Hepatocyte (in vitro differentiated cells): ENCODE measurements at regions not wholly inside any gene's neighbourhood (a gene's known extent, or its start where the extent isn't known, plus 50 kb on each side); places are given as distances from the start of the nearest gene placed in this dataset.

Experiments used
- DNase-seq: peaks from one replicate; pipeline ENCODE4 v3.0.0-alpha.2; 2016; ENCODE audit warnings: low spot score
- H2AFZ ChIP-seq: fragments of 200-600 bp; sonication (generic); 2 replicates; pipeline ENCODE4 v1.6.0; 2016; ENCODE audit warnings: antibody characterized with exemption, mild to moderate bottlenecking
- H3K27ac ChIP-seq: fragments of 200-600 bp; sonication (generic); 2 replicates; pipeline ENCODE4 v1.5.1; 2016; ENCODE audit warnings: mild to moderate bottlenecking
- H3K27me3 ChIP-seq: fragments of 200-600 bp; sonication (generic); 2 replicates; pipeline ENCODE4 v1.6.1; 2016
- H3K36me3 ChIP-seq: fragments of 200-600 bp; sonication (generic); replicated peaks from 2 replicates; pipeline ENCODE4 v1.5.1; 2016; ENCODE audit warnings: low read depth; ENCODE audit not compliant: insufficient read depth
- H3K4me1 ChIP-seq: fragments of 200-600 bp; sonication (generic); 2 replicates; pipeline ENCODE4 v1.5.1; 2016; ENCODE audit warnings: mild to moderate bottlenecking, moderate library complexity; ENCODE audit not compliant: insufficient read depth
- H3K4me2 ChIP-seq: fragments of 200-600 bp; sonication (generic); 2 replicates; pipeline ENCODE4 v1.6.0; 2016
- H3K4me3 ChIP-seq: fragments of 200-600 bp; sonication (generic); 2 replicates; pipeline ENCODE4 v1.5.1; 2016; ENCODE audit warnings: mild to moderate bottlenecking
- H3K79me2 ChIP-seq: fragments of 200-600 bp; sonication (generic); 2 replicates; pipeline ENCODE4 v1.6.0; 2017; ENCODE audit warnings: mild to moderate bottlenecking
- H3K9me2 ChIP-seq: fragments of 200-600 bp; sonication (generic); replicated peaks from 2 replicates; pipeline ENCODE4 v1.6.0; 2017; ENCODE audit warnings: mild to moderate bottlenecking; ENCODE audit not compliant: insufficient read depth
- H3K9me3 ChIP-seq: fragments of 200-600 bp; sonication (generic); 2 replicates; pipeline ENCODE4 v1.5.1; 2016; ENCODE audit warnings: low read depth, mild to moderate bottlenecking
- H4K20me1 ChIP-seq: fragments of 200-600 bp; sonication (generic); 2 replicates; pipeline ENCODE4 v1.6.0; 2016; ENCODE audit warnings: mild to moderate bottlenecking; ENCODE audit not compliant: insufficient read depth, poor library complexity, severe bottlenecking
- EZH2 ChIP-seq: fragments of 200-600 bp; sonication (generic); IDR thresholded peaks from 2 replicates; pipeline ENCODE4 v1.6.1; 2016; ENCODE audit warnings: antibody characterized with exemption, mild to moderate bottlenecking, borderline replicate concordance
- EZH2phosphoT487 ChIP-seq: fragments of 200-600 bp; sonication (generic); IDR thresholded peaks from one replicate; pipeline ENCODE4 v1.6.1; 2018; ENCODE audit warnings: antibody characterized with exemption, mild to moderate bottlenecking, low read depth, moderate library complexity; ENCODE audit not compliant: unreplicated experiment, severe bottlenecking
- WGBS: methylation state at CpG from one replicate; pipeline ENCODE4 v1.1.6; 2016; ENCODE audit warnings: low lambda C conversion rate; ENCODE audit errors: missing lambda C conversion rate; 5-methylcytosine and 5-hydroxymethylcytosine counted together
- TF ChIP-seq, protein P1 (sequence below): fragments of 200-600 bp; sonication (generic); IDR thresholded peaks from 2 replicates; pipeline ENCODE4 v1.5.1; 2016; ENCODE audit warnings: antibody characterized with exemption, mild to moderate bottlenecking; ENCODE audit not compliant: poor library complexity

DNA sequence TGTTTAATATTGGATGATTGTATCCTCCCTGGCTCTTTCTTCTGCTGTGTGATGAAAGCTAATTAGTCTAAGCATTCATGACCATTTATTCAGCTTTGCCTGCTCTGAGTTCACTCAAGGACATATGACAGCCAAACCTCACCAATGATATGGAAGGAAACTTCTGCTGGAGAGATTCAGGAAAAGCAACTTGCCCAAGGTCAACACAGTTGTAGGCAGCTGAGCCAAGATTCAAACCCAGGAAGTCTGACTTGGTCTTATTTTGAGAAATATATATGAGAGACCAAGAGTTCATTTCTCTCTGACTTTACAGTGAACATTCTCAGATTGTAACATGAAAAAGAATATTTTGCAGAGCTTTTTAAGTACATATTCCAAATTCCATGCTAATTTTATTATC lies 1588.5 kb upstream of the PIK3C3 start:
- Histone ChIP-seq H3K27me3 (no peaks in the 10 kb centered on the region), H3K9me2 (no peaks in the 10 kb centered on the region), H3K79me2 (no peaks in the 10 kb centered on the region), H2AFZ (no peak overlapping the region), H3K4me2 (no peak overlapping the region), H3K4me1 (no peaks in the 10 kb centered on the region), H3K27ac (no peak overlapping the region), H4K20me1 (no peaks in the 10 kb centered on the region), H3K9me3 (no peaks in the 10 kb centered on the region), H3K4me3 (no peak overlapping the region), H3K36me3 (no peaks in the 10 kb centered on the region)
- no peak for DNase-seq
- TF ChIP-seq EZH2phosphoT487, result no peak
- TF ChIP-seq EZH2, result no peak
- TF ChIP-seq, protein P1, sequence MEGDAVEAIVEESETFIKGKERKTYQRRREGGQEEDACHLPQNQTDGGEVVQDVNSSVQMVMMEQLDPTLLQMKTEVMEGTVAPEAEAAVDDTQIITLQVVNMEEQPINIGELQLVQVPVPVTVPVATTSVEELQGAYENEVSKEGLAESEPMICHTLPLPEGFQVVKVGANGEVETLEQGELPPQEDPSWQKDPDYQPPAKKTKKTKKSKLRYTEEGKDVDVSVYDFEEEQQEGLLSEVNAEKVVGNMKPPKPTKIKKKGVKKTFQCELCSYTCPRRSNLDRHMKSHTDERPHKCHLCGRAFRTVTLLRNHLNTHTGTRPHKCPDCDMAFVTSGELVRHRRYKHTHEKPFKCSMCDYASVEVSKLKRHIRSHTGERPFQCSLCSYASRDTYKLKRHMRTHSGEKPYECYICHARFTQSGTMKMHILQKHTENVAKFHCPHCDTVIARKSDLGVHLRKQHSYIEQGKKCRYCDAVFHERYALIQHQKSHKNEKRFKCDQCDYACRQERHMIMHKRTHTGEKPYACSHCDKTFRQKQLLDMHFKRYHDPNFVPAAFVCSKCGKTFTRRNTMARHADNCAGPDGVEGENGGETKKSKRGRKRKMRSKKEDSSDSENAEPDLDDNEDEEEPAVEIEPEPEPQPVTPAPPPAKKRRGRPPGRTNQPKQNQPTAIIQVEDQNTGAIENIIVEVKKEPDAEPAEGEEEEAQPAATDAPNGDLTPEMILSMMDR, result no peak

DNA sequence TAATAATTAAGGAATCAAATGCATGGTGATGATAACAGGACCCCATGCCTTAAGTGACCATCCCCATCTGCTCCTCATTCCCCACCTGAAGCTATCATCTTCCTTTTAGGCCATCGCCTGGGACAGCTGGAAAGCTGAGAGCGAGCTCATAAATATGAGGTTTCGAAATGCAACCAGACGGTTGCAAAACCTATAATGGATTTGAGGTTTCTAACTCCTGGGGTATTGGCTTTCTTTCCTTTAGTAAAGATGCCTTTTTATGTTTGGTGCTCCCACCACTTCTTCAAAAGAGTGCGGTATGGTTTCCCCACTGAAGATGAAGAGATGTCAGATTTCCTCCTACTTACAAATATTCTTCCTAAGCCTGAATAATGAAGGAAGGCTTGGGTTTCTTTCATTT lies 1589.5 kb upstream of the PIK3C3 start:
- H3K27me3 ChIP-seq, result no peaks in the 10 kb centered on the region
- no peak overlapping the region for H3K27ac ChIP-seq
- no peak overlapping the region for H3K4me3 ChIP-seq
- WGBS, result 73% methylated on average over 5 of the region's 5 CpGs
- H3K36me3 ChIP-seq, result no peaks in the 10 kb centered on the region
- H4K20me1 ChIP-seq, result no peaks in the 10 kb centered on the region
- H3K9me2 ChIP-seq, result no peaks in the 10 kb centered on the region
- DNase-seq, result no peak
- H3K9me3 ChIP-seq, result no peaks in the 10 kb centered on the region
- no peaks in the 10 kb centered on the region for H3K79me2 ChIP-seq
- TF ChIP-seq, protein P1, result no peak
- TF ChIP-seq EZH2, result no peak
- no peak for TF ChIP-seq EZH2phosphoT487
- no peak overlapping the region for H2AFZ ChIP-seq
- H3K4me1 ChIP-seq, result no peaks in the 10 kb centered on the region
- no peak overlapping the region for H3K4me2 ChIP-seq

DNA sequence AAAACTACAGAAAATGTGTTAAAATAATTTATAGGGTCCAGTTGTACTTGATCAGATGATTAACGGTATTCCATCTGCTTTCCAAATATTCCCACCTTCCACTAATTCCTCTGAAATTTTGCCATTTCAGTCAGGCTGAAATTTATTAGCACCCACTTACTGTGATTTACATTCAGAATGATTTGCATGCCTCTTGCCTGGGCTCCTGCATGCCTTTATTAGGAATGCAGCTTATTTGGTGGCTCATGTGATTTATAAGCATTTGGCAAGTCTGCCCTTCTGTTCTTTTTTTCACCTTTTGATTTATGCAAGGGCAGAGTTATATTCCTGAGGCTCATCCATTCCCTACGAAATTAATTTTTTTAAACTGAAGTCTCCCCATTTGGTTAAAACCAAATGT lies 1594.5 kb upstream of the PIK3C3 start:
- no peak for DNase-seq
- no peak overlapping the region for H3K4me2 ChIP-seq
- no peak overlapping the region for H3K4me3 ChIP-seq
- no peaks in the 10 kb centered on the region for H3K9me2 ChIP-seq
- H3K79me2 ChIP-seq, result no peaks in the 10 kb centered on the region
- H2AFZ ChIP-seq, result no peak overlapping the region
- no peaks in the 10 kb centered on the region for H3K27me3 ChIP-seq
- H3K4me1 ChIP-seq, result no peaks in the 10 kb centered on the region
- WGBS, result 91% methylated on average over 2 of the region's 2 CpGs
- no peaks in the 10 kb centered on the region for H3K36me3 ChIP-seq
- H3K27ac ChIP-seq, result no peak overlapping the region
- H3K9me3 ChIP-seq, result no peaks in the 10 kb centered on the region
- TF ChIP-seq EZH2, result no peak
- no peak for TF ChIP-seq EZH2phosphoT487
- TF ChIP-seq, protein P1, result no peak
- no peaks in the 10 kb centered on the region for H4K20me1 ChIP-seq

DNA sequence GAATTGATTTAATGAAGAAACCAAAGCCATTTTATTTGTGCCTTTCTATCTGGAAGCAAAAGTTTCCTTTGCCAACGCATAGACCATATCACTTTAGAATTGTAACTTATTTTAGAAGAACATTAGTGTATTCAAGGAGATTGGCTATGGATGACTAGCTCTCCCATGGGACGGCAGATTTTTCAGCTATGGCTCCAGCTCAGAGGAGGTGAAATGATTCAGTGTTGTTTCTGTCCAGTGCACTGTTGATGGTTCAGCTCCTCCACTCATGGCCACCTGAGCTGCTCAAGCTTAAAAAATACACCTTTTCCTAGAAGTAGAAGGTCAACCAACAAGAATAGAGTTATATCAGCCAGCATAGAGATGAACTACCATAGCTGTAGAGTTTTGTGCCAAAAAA lies 1597.5 kb upstream of the PIK3C3 start:
- Histone ChIP-seq H3K79me2 (no peaks in the 10 kb centered on the region), H3K27ac (no peak overlapping the region), H3K9me2 (no peaks in the 10 kb centered on the region), H2AFZ (no peak overlapping the region), H3K4me1 (no peaks in the 10 kb centered on the region), H3K9me3 (no peaks in the 10 kb centered on the region), H3K4me3 (no peak overlapping the region), H3K27me3 (no peaks in the 10 kb centered on the region), H3K4me2 (no peak overlapping the region), H3K36me3 (no peaks in the 10 kb centered on the region), H4K20me1 (no peaks in the 10 kb centered on the region)
- no peak for DNase-seq
- TF ChIP-seq EZH2phosphoT487, result no peak
- TF ChIP-seq EZH2, result no peak
- 95% methylated on average over 2 of the region's 2 CpGs for WGBS
